Endothelial cell of umbilical vein (primary cell): ENCODE measurements at regions not wholly inside any gene's neighbourhood (a gene's known extent, or its start where the extent isn't known, plus 50 kb on each side); places are given as distances from the start of the nearest gene placed in this dataset.

Experiments
- BruUV-seq: library from RNA; stranded (reverse); fragments of 400-500 nt; replicated peaks from 2 replicates; lab custom pipeline; 2021; lab: Mats Ljungman, UMichigan
- CTCF ChIA-PET: fragments of 300-600, 350-600 bp; sonication (Branson Sonifier 250); formaldehyde crosslinking; loops from one replicate; lab custom pipeline; 2021; ENCODE audit warnings: antibody characterized with exemption, inconsistent platforms; lab: Charles Lee
- POLR2A ChIA-PET: fragments of 300-600, 350-600 bp; sonication (Branson Sonifier 250); formaldehyde crosslinking; loops from one replicate; lab custom pipeline; 2021; ENCODE audit warnings: antibody characterized with exemption, inconsistent platforms; lab: Charles Lee
- DNase-seq: peaks from one replicate; pipeline ENCODE4 v3.0.0-alpha.2; 2011; ENCODE audit warnings: low read depth, low spot score
- FAIRE-seq: peaks from 2 replicates; lab custom pipeline; 2011; peaks lifted over from hg19 to GRCh38; lab: Jason Lieb, UNC
- H2AFZ ChIP-seq: 2 replicates; pipeline ENCODE4 v1.6.0; 2012; ENCODE audit warnings: low read depth, low read length, control low read depth, inconsistent platforms
- H3K27ac ChIP-seq: 2 replicates; pipeline ENCODE4 v1.5.1; 2011; ENCODE audit warnings: low read depth, mild to moderate bottlenecking, control low read depth, low read length, moderate library complexity; ENCODE audit not compliant: insufficient read depth
- H3K27me3 ChIP-seq, 2 experiments: 2 replicates each; pipeline versions ENCODE4 v1.6.0 to v1.6.1; 2011; ENCODE audit warnings: low read length in 2 of 2, mixed read lengths in 1 of 2; ENCODE audit not compliant: control insufficient read depth in 2 of 2, insufficient read depth in 2 of 2
- H3K36me3 ChIP-seq, 2 experiments: 2 replicates in 1 of 2; 3 replicates in 1 of 2; pipeline ENCODE4 v1.5.1; 2011; ENCODE audit warnings: low read length in 2 of 2, mild to moderate bottlenecking in 1 of 2, moderate library complexity in 1 of 2; ENCODE audit not compliant: control insufficient read depth in 2 of 2, insufficient read depth in 2 of 2; ENCODE audit errors: extremely low read depth in 1 of 2
- H3K4me1 ChIP-seq: 3 replicates; pipeline ENCODE4 v1.5.1; 2011; ENCODE audit warnings: mild to moderate bottlenecking, low read length; ENCODE audit not compliant: control insufficient read depth, insufficient read depth; ENCODE audit errors: extremely low read depth
- H3K4me2 ChIP-seq: 2 replicates; pipeline ENCODE4 v1.6.1; 2011; ENCODE audit warnings: low read length, control low read depth, mixed read lengths; ENCODE audit not compliant: insufficient read depth
- H3K4me3 ChIP-seq, 3 experiments: fragments of 200-600 bp in 1 of 3; sonication (generic), shearing (Covaris generic) in 1 of 3; replicated peaks in 1 of 3; 2 replicates each; pipeline ENCODE4 v1.5.1; 2011 to 2016; ENCODE audit warnings: control low read depth in 3 of 3, low read length in 3 of 3, mild to moderate bottlenecking in 2 of 3, inconsistent platforms in 1 of 3, low read depth in 1 of 3, moderate library complexity in 1 of 3; ENCODE audit not compliant: insufficient read depth in 1 of 3
- H3K79me2 ChIP-seq: 2 replicates; pipeline ENCODE4 v1.6.0; 2012; ENCODE audit warnings: low read length, inconsistent platforms; ENCODE audit not compliant: control insufficient read depth, insufficient read depth
- H3K9ac ChIP-seq: replicated peaks from 2 replicates; pipeline ENCODE3; 2011; ENCODE audit warnings: low read length, control low read depth; ENCODE audit not compliant: insufficient read depth; ENCODE audit errors: extremely low read depth
- H3K9me1 ChIP-seq: replicated peaks from 3 replicates; pipeline ENCODE4 v1.6.0; 2011; ENCODE audit warnings: mild to moderate bottlenecking, low read length; ENCODE audit not compliant: control insufficient read depth, insufficient read depth; ENCODE audit errors: extremely low read depth
- H3K9me3 ChIP-seq: replicated peaks from 2 replicates; pipeline ENCODE4 v1.5.1; 2012; ENCODE audit warnings: low read length, inconsistent platforms; ENCODE audit not compliant: control insufficient read depth, insufficient read depth
- H4K20me1 ChIP-seq: replicated peaks from 2 replicates; pipeline ENCODE3; 2011; ENCODE audit warnings: mild to moderate bottlenecking, low read length; ENCODE audit not compliant: control insufficient read depth, insufficient read depth; ENCODE audit errors: extremely low read depth
- CTCF ChIP-seq, 2 donors: IDR thresholded peaks; 1 replicate in 1 of 2; 2 replicates in 1 of 2; pipeline ENCODE4 v1.5.1; 2011; ENCODE audit warnings: low read length in 2 of 2, mild to moderate bottlenecking in 2 of 2, moderate library complexity in 2 of 2, control low read depth in 1 of 2, inconsistent platforms in 1 of 2, low read depth in 1 of 2; ENCODE audit not compliant: insufficient read depth in 1 of 2; ENCODE audit errors: extremely low read depth in 1 of 2
- EZH2 ChIP-seq: IDR thresholded peaks from 2 replicates; pipeline ENCODE4 v1.6.1; 2012; ENCODE audit warnings: borderline replicate concordance, low read depth, mild to moderate bottlenecking, moderate library complexity, low read length, inconsistent platforms; ENCODE audit not compliant: severe bottlenecking
- FOS ChIP-seq: IDR thresholded peaks from 2 replicates; pipeline ENCODE4 v1.6.1; 2011; ENCODE audit warnings: mild to moderate bottlenecking, low read length, moderate library complexity, borderline replicate concordance; ENCODE audit not compliant: insufficient read depth
- GATA2 ChIP-seq: IDR thresholded peaks from 2 replicates; pipeline ENCODE4 v1.7.0; 2011; ENCODE audit warnings: low read depth, mild to moderate bottlenecking, moderate library complexity, mixed read lengths, low read length; ENCODE audit not compliant: insufficient read length, insufficient read depth
- JUN ChIP-seq: IDR thresholded peaks from 2 replicates; pipeline ENCODE4 v1.6.1; 2011; ENCODE audit warnings: borderline replicate concordance, low read depth; ENCODE audit not compliant: insufficient read length, insufficient read depth
- MAX ChIP-seq: IDR thresholded peaks from 2 replicates; pipeline ENCODE4 v1.6.1; 2011; ENCODE audit not compliant: insufficient read depth, insufficient read length
- MYC ChIP-seq: IDR thresholded peaks from one replicate; pipeline ENCODE4 v1.6.1; 2011; ENCODE audit warnings: mild to moderate bottlenecking, low read depth, low read length
- POLR2A ChIP-seq: IDR thresholded peaks from 2 replicates; pipeline ENCODE4 v1.6.1; 2012; ENCODE audit warnings: low read depth, mild to moderate bottlenecking, control low read depth, low read length
- POLR2AphosphoS5 ChIP-seq: IDR thresholded peaks from 2 replicates; pipeline ENCODE4 v1.6.1; 2012; ENCODE audit warnings: low read depth, mild to moderate bottlenecking, control low read depth, low read length, moderate library complexity; ENCODE audit not compliant: insufficient read depth
- dilution Hi-C: fragments of 300-500 bp; cut with MboI; formaldehyde crosslinking; loops from one replicate; pipeline ENCODE4 v1.15.0; 2019; ENCODE audit warnings: low sequenced_read_pairs; ENCODE audit not compliant: extremely low pct_ligation_motif_present
- intact Hi-C: fragments of 100-400 bp; cut with micrococcal nuclease; formaldehyde crosslinking; loops from one replicate; pipeline ENCODE4 v1.10.0; 2022

- Histone ChIP-seq H3K9me1 (no peaks in the 10 kb centered on the region), H3K9me3 (peaks cover 3% of the 10 kb centered on the region), H3K9ac (no peak overlapping the region), H3K27me3 (no peaks in the 10 kb centered on the region), H3K4me3 (no peak overlapping the region), H3K4me2 (no peak overlapping the region), H3K4me1 (no peaks in the 10 kb centered on the region), H2AFZ (no peak overlapping the region), H4K20me1 (no peaks in the 10 kb centered on the region), H3K36me3 (no peaks in the 10 kb centered on the region), H3K79me2 (no peaks in the 10 kb centered on the region), H3K27ac (no peak overlapping the region)
- no peak for DNase-seq
- no TSS peak for BruUV-seq
- TF ChIP-seq CTCF (IDR thresholded peaks at IDR 0.05; ENCODE audit: extremely low read depth in 1 of 2, insufficient read depth in 1 of 2, low read depth in 1 of 2, low read length in 2 of 2) (no peak), JUN (no peak), POLR2A (no peak), POLR2AphosphoS5 (no peak), GATA2 (no peak), MAX (no peak), MYC (no peak), EZH2 (no peak), FOS (no peak)
- ChIA-PET CTCF (no interaction called here), POLR2A (no interaction called here)
- dilution Hi-C loops (no loop called here), intact Hi-C loops (no loop called here)
- no peak for FAIRE-seq
Observed at GRCh38 chr10:130926442-130926841, 385.1 kb downstream of the TCERG1L start.
